Liver (tissue), 3 donors: ENCODE measurements at regions not wholly inside any gene's neighbourhood (a gene's known extent, or its start where the extent isn't known, plus 50 kb on each side); places are given as distances from the start of the nearest gene placed in this dataset.

ENCODE experiments used
- ATF3 ChIP-seq: IDR thresholded peaks from 2 replicates; pipeline ENCODE4 v1.6.1; 2016; ENCODE audit warnings: antibody characterized with exemption
- CTCF ChIP-seq: fragments of 150-350 bp; IDR thresholded peaks from 2 replicates; pipeline ENCODE4 v1.5.1; 2017; ENCODE audit warnings: improper control_type of control experiment, low read depth, low read length; ENCODE audit not compliant: missing input control
- EGR1 ChIP-seq, 2 donors: IDR thresholded peaks; 2 replicates each; pipeline ENCODE4 v1.6.1; 2016 to 2018; ENCODE audit warnings: antibody characterized with exemption in 2 of 2, low read depth in 2 of 2
- MAX ChIP-seq: IDR thresholded peaks from 2 replicates; pipeline ENCODE4 v1.6.1; 2016; ENCODE audit warnings: antibody characterized with exemption
- REST ChIP-seq: IDR thresholded peaks from 2 replicates; pipeline ENCODE4 v1.6.1; 2016; ENCODE audit warnings: antibody characterized with exemption, mild to moderate bottlenecking
- SP1 ChIP-seq: IDR thresholded peaks from 2 replicates; pipeline ENCODE4 v1.6.1; 2018; ENCODE audit warnings: antibody characterized with exemption, mild to moderate bottlenecking
- TAF1 ChIP-seq: conservative IDR thresholded peaks from 2 replicates; pipeline ENCODE4 v1.6.1; 2016; ENCODE audit warnings: antibody characterized with exemption, mild to moderate bottlenecking
- YY1 ChIP-seq: IDR thresholded peaks from 2 replicates; pipeline ENCODE4 v1.6.1; 2016; ENCODE audit warnings: antibody characterized with exemption, mild to moderate bottlenecking
- donor health status: healthy.
- donor health status: healthy.

- TF ChIP-seq CTCF = no peak
- TF ChIP-seq EGR1 (IDR thresholded peaks at IDR 0.05; ENCODE audit: low read depth in 2 of 2) = no peak
- no peak for TF ChIP-seq MAX
- TF ChIP-seq YY1 = no peak
- no peak for TF ChIP-seq ATF3
- no peak for TF ChIP-seq SP1
- no peak for TF ChIP-seq TAF1
- no peak for TF ChIP-seq REST
Observed at GRCh38 chr1:47680815-47681475, 243.1 kb downstream of the FOXD2 start.
